T-helper 17 cell (primary cell): ENCODE measurements at regions not wholly inside any gene's neighbourhood (a gene's known extent, or its start where the extent isn't known, plus 50 kb on each side); places are given as distances from the start of the nearest gene placed in this dataset.
"Not testable (repeated sequence)": the region's sequence is repeated elsewhere in the genome, so short reads cannot be mapped to it uniquely, and the experiment has no call there.

Source experiments
- ATAC-seq: fragments of 150-1000 bp; cut with Tn5 transposase; 2 replicates; pipeline ENCODE4 v1.10.0; 2021; ENCODE audit warnings: mild to moderate bottlenecking, moderate library complexity
- DNase-seq, 3 donors: peaks; one replicate each; pipeline versions ENCODE4 v3.0.0 to v3.0.0-alpha.2; 2020 to 2021
- H3K9me3 ChIP-seq: one replicate; pipeline ENCODE4 v1.7.0; 2013; ENCODE audit warnings: low read length, mild to moderate bottlenecking; ENCODE audit not compliant: control insufficient read depth, poor library complexity, severe bottlenecking
- H3K27ac Mint-ChIP-seq: one replicate; pipeline ENCODE4 v1.8.0; 2022; ENCODE audit warnings: mild to moderate bottlenecking, moderate library complexity, mixed read lengths
- H3K27me3 Mint-ChIP-seq: one replicate; pipeline ENCODE4 v1.8.0; 2022; ENCODE audit warnings: mixed read lengths
- H3K36me3 Mint-ChIP-seq: one replicate; pipeline ENCODE4 v1.8.0; 2022; ENCODE audit warnings: low read depth, mixed read lengths
- H3K4me1 Mint-ChIP-seq: one replicate; pipeline ENCODE4 v1.8.0; 2022; ENCODE audit warnings: mild to moderate bottlenecking, mixed read lengths
- H3K4me3 Mint-ChIP-seq: one replicate; pipeline ENCODE4 v1.8.0; 2022; ENCODE audit warnings: mild to moderate bottlenecking, moderate library complexity, mixed read lengths

DNA sequence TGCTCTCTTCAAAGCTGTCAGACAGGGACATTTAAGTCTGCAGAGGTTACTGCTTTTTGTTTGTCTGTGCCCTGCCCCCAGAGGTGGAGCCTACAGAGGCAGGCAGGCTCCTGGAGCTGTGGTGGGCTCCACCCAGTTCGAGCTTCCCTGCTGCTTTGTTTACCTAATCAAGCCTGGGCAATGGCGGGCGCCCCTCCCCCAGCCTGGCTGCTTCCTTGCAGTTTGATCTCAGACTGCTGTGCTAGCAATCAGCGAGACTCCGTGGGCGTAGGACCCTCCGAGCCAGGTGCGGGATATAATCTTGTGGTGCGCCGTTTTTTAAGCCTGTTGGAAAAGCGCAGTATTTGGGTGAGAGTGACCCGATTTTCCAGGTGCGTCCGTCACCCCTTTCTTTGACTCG, 148.3 kb upstream of the SEMA3D start:
- H3K36me3 Mint-ChIP-seq, DNase-seq, H3K4me3 Mint-ChIP-seq, H3K27ac Mint-ChIP-seq, H3K4me1 Mint-ChIP-seq, ATAC-seq, H3K9me3 ChIP-seq, H3K27me3 Mint-ChIP-seq: not testable (repeated sequence)

DNA sequence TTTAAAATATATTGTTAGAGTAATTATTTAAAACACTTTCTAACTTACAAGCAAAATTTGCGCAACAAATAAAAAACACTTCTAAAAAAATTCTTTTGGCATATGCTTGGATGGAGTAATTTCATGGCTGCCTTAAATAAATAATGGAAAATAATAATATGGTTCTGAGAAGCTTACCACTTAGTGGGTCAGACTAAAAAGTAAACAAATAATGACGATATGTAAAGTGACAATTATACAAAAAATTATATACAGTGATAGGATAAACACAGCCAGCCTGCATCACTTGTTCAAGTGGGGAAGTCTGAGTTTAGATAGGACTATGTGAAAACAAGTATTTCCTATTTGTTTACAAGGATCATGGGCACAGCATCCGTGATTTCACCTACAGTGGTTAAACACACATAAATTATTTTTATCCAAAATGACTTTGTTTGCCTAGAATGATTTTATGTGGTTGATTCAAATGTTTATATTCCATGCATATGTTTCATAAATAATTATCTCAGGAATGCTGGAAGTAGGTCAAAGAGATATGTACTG, 141.7 kb upstream of the SEMA3D start:
- no peaks in the 10 kb centered on the region for H3K4me1 Mint-ChIP-seq
- H3K4me3 Mint-ChIP-seq = no peak overlapping the region
- ATAC-seq (no peak), DNase-seq (no peak)
- H3K9me3 ChIP-seq = no peaks in the 10 kb centered on the region
- H3K27ac Mint-ChIP-seq = no peak overlapping the region
- no peaks in the 10 kb centered on the region for H3K36me3 Mint-ChIP-seq
- no peaks in the 10 kb centered on the region for H3K27me3 Mint-ChIP-seq

DNA sequence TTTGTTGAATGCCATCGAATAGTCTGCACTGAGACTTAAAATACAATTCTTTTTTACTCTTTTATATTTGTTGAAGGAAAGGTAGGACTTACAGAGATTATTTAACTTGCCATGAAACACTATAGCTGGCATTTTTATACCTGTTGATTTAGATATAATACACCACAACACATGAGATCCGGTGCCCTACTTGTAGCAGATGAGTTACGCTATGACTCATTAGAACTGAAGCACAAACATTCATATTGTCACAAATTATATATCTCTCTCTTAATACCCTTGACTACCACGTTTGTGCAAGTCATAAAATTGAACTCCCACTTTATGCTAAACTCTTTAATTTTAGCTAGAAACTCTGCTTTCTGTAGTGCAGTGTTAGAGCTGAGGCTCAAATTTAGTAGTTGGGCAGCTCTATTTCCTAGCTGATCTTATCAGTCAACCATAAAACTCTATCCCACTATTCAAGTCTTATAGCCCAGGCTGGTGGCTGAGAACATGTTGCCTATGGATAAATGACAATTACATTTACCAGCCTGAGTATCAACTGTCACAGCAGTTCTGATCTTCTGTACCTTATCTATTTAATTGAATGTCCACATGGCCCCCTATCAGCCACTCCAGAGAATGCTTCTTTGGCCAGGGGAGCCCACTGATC, 137.4 kb upstream of the SEMA3D start:
- Mint-ChIP-seq H3K4me3 (no peak overlapping the region), H3K27me3 (no peaks in the 10 kb centered on the region), H3K4me1 (no peaks in the 10 kb centered on the region), H3K36me3 (no peaks in the 10 kb centered on the region), H3K27ac (no peak overlapping the region)
- ATAC-seq (no peak), DNase-seq (no peak)
- H3K9me3 ChIP-seq = no peaks in the 10 kb centered on the region

DNA sequence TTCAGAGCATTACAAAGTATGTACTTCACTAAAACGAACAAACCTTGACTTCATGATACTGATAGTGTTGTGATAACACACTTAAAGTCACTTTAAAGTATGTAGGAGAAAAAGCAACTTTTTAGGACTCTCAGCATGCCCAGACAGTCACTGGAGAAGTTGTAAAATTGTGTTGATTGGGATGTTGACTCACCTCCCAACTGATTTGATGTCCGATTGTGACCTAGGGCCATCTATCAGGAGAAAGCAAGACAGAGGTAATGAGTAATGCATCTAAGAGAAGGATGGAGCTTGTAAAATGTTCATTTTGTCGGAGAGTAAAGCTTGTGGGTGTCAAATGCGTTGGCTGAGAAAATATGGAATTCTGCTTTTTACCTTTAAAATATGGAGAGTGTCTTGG, 135.4 kb upstream of the SEMA3D start:
- H3K4me3 Mint-ChIP-seq = no peak overlapping the region
- H3K27me3 Mint-ChIP-seq = no peaks in the 10 kb centered on the region
- ATAC-seq (no peak), DNase-seq (no peak)
- no peaks in the 10 kb centered on the region for H3K4me1 Mint-ChIP-seq
- no peak overlapping the region for H3K27ac Mint-ChIP-seq
- no peaks in the 10 kb centered on the region for H3K9me3 ChIP-seq
- H3K36me3 Mint-ChIP-seq = no peaks in the 10 kb centered on the region

DNA sequence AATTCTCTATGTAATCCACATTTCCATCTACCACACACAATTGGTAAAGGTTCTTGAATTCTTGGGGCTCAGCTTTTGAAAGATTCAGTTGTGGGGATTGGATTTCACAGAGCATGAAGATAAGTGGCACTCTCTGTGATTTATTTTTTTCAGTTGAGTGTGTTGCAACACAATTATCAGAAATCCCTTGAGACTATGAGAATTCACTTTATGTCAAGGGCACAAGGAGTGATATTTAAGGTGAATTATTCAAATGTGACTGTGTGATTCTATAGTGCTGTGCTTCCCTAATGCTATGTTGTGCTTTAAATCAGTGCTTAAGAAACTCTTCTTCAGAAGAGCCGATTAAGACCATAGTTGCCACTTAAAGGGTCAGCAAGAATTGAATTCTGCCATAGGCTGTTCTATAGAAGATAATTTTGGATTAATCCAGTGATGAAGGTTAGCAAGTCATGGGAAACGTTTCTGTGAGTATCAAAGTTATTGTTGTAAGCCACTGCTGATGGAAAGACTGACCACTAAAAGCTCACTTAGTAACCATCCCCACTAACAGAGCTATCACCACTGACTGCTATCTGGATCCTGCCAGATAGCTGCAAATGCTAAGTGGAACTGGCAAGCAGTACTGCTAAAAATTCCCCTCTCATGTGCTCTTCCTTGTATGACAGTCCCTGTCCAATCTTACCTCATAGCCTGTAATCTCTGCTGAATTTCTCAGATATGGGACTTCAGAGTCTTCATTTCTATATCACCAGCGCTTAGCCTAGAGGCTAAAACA, 134.0 kb upstream of the SEMA3D start:
- Mint-ChIP-seq H3K36me3 (no peaks in the 10 kb centered on the region), H3K4me1 (no peaks in the 10 kb centered on the region), H3K27ac (no peak overlapping the region), H3K4me3 (no peak overlapping the region), H3K27me3 (no peaks in the 10 kb centered on the region)
- H3K9me3 ChIP-seq = no peaks in the 10 kb centered on the region
- DNase-seq (no peak), ATAC-seq (no peak)

DNA sequence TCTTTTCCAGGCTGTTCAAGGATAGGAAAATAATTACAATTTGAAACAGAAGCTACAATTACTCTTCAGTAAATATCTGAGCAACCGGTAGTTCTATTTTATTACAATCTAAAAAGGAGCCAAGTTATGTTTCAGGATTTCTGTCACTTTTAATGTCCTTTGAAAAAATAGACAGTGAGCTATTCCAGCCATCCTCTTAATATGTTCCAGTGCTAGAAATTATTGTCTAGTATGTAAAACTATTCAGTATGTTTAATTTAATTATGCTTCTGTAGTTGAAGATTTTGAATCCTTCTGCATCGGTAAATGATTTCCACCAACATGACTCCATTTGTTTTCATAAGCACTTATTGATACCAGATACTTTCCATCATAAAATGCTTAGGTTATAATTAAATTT, 129.6 kb upstream of the SEMA3D start:
- Mint-ChIP-seq H3K36me3 (no peaks in the 10 kb centered on the region), H3K27me3 (no peaks in the 10 kb centered on the region), H3K4me1 (no peaks in the 10 kb centered on the region), H3K27ac (no peak overlapping the region), H3K4me3 (no peak overlapping the region)
- DNase-seq (no peak), ATAC-seq (no peak)
- H3K9me3 ChIP-seq = no peaks in the 10 kb centered on the region

DNA sequence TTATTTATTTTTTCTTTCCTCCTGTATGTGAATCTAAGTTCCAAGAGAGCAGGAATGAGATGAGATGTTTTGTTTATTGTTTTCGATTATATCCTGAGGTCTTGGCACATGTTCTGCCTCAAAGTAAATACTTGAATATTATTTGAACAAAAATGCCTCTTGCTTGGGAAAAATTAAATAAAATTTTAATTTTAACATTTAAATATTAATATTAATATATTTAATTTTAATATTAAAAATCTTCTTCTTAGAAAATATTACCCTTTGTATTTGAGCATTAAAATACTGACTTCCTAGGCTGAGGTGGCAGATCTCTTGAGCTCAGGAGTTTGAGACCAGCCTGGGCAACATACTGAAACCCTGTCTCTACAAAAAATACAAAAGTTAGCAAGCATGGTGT, 123.4 kb upstream of the SEMA3D start:
- Mint-ChIP-seq H3K27ac (no peak overlapping the region), H3K4me1 (no peaks in the 10 kb centered on the region), H3K4me3 (no peak overlapping the region), H3K36me3 (no peaks in the 10 kb centered on the region), H3K27me3 (no peaks in the 10 kb centered on the region)
- H3K9me3 ChIP-seq = no peaks in the 10 kb centered on the region
- no peak for DNase-seq
- no peak for ATAC-seq

DNA sequence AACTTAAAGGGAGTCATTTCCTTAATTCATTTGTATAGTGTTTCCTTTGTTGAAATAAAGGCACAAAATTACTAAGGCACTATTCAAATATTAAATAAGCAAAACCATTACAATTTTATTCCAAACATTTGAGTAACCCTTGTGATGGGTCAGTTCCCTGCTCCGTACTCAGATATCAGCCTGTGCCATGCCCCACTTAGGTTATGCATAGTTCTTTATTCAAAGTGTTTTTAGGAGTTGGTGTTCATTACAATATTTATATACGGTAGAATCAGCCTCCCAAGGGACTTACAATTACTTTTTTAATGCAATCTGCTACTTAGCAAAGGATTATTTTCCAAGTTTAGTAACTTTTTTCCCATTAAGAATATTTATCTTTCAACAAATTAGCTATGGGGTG, 119.3 kb upstream of the SEMA3D start:
- no peak overlapping the region for H3K27ac Mint-ChIP-seq
- DNase-seq (no peak), ATAC-seq (no peak)
- no peaks in the 10 kb centered on the region for H3K4me1 Mint-ChIP-seq
- no peaks in the 10 kb centered on the region for H3K36me3 Mint-ChIP-seq
- H3K4me3 Mint-ChIP-seq = no peak overlapping the region
- no peaks in the 10 kb centered on the region for H3K9me3 ChIP-seq
- H3K27me3 Mint-ChIP-seq = no peaks in the 10 kb centered on the region

DNA sequence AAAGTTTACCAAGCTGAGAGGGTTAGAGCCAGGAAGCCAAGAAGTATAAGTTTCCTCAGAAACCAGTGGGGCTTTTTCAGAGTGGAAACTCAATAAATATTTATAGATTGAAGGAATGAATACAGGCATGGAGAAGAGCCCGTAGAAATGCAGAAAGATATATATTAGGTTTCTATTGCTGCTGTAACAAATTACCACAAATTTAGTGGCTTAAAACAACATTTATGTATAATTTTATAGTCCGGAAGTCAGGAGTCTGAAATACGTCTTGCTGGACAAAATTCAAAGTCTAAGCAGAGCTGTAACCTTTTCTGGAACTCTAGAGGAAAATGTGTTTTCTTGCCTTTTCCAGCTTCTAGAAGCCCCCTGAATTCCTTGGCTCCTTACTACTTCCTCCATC, 107.3 kb upstream of the SEMA3D start:
- H3K9me3 ChIP-seq = no peaks in the 10 kb centered on the region
- no peaks in the 10 kb centered on the region for H3K27me3 Mint-ChIP-seq
- no peak for DNase-seq
- no peak overlapping the region for H3K27ac Mint-ChIP-seq
- no peak overlapping the region for H3K4me3 Mint-ChIP-seq
- no peak for ATAC-seq
- H3K4me1 Mint-ChIP-seq = no peaks in the 10 kb centered on the region
- no peaks in the 10 kb centered on the region for H3K36me3 Mint-ChIP-seq

DNA sequence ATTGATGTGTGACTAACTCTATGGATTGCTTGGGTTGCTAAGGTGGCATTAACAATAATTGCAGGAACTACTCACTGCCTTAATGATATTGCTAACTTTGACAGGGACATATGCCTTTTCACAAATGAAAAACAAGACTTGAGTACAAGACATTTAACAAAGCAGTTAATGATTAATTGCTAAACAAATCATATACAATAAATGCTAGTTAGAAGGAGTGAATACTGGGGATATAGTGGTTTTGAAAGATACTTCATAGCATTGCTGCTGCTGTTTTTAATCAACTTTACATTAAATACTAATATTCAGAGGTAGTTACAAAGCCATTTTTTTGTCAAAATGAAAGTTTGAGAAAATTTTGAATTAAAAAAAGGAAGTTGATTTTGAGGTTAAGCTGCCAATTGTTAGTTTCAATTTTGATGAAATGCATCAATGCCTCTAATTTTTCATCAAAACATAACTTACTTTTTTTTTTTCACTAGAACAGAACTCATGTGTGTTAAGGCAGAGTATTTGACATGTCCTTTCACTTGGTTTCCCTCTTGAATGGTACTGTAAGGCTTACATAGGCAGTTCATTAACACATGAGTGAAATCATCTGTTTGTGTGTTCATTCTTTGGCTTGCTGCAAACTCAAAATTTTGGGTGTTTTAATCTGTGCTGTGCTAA, 106.2 kb upstream of the SEMA3D start:
- no peaks in the 10 kb centered on the region for H3K9me3 ChIP-seq
- DNase-seq (no peak), ATAC-seq (no peak)
- Mint-ChIP-seq H3K4me1 (no peaks in the 10 kb centered on the region), H3K27me3 (no peaks in the 10 kb centered on the region), H3K27ac (no peak overlapping the region), H3K36me3 (no peaks in the 10 kb centered on the region), H3K4me3 (no peak overlapping the region)

DNA sequence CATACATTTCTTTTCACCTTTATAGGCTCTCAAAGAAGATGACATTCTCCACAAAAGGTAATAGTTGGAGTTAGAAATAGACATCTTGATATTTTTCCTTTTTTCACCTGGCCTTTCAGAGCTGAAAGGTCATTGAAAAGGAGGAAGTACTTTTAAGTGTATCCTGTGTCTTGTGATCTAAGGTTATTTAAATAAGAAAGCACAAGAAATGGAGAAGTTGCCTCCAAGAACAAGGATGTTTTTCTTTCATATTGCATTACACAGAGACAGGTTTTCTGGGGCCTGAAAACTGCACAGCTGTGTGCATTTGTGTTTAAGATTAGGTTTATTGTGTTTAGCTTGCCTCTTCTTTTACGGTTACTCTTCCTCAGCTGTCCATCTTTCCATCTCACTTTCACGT, 103.4 kb upstream of the SEMA3D start:
- Mint-ChIP-seq H3K27ac (no peak overlapping the region), H3K36me3 (no peaks in the 10 kb centered on the region), H3K4me3 (no peak overlapping the region), H3K4me1 (no peaks in the 10 kb centered on the region), H3K27me3 (no peaks in the 10 kb centered on the region)
- DNase-seq (no peak), ATAC-seq (no peak)
- H3K9me3 ChIP-seq = no peaks in the 10 kb centered on the region

DNA sequence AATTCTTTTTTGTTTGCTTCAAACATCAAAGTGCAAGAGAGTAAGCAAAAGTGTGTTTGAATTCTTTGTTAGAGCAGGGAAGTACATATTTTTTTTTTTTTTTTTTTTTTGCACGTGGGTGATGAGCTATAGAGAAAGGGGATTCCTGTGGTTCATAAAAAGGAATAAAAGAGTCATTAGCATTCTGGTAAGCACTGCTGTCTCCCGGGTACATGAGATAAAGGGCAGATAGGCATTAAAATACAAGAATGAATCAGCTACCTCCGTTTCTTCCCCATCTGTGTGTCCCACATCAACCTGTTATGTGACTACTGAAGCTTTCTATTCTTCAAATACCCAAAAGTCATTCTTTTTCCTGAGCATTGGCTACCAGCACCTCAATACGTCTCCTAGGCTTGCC, 102.4 kb upstream of the SEMA3D start:
- no peaks in the 10 kb centered on the region for H3K9me3 ChIP-seq
- Mint-ChIP-seq H3K27ac (no peak overlapping the region), H3K4me3 (no peak overlapping the region), H3K4me1 (no peaks in the 10 kb centered on the region), H3K27me3 (no peaks in the 10 kb centered on the region), H3K36me3 (no peaks in the 10 kb centered on the region)
- DNase-seq = no peak
- no peak for ATAC-seq

DNA sequence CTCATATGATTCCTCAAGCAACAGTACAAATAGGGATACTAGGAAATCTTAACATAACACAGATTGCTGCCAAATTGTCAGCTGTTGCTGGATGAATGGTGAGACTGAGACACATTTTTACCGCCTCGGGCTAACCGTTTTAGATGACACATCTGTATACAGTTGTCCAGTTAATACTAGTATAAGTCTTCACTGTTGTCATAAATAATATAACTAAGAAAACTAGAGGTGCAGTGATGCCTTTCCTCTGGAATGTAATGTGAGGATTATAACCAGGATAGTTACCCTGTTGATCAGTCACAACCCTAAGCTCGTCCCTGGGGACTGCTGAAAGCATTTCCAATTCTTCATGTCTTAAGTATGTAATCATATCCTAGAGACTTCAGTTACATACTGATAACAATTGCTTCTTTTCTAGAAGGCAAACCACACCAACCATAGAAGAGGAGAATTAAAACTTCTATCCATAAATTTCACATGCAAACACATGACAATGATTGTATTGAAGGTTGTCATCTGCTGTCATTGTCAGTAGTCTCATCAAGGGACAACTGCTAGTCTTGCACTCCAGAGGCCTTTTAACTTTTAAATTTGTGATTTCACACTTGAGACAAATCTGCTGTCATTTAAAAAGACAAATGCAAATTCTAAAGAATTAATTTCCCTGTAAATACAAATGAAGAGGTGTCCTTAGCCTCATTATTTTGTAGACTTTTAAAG, 100.4 kb upstream of the SEMA3D start:
- H3K27me3 Mint-ChIP-seq = no peaks in the 10 kb centered on the region
- ATAC-seq (no peak), DNase-seq (no peak)
- H3K9me3 ChIP-seq = no peaks in the 10 kb centered on the region
- no peak overlapping the region for H3K27ac Mint-ChIP-seq
- no peak overlapping the region for H3K4me3 Mint-ChIP-seq
- no peaks in the 10 kb centered on the region for H3K4me1 Mint-ChIP-seq
- no peaks in the 10 kb centered on the region for H3K36me3 Mint-ChIP-seq
